IgD-negative memory B cell (primary cell): ENCODE measurements at regions not wholly inside any gene's neighbourhood (a gene's known extent, or its start where the extent isn't known, plus 50 kb on each side); places are given as distances from the start of the nearest gene placed in this dataset.
"Not testable (repeated sequence)": the region's sequence is repeated elsewhere in the genome, so short reads cannot be mapped to it uniquely, and the experiment has no call there.

ENCODE experiments used
- H3K27ac Mint-ChIP-seq, 3 donors: one replicate each; pipeline ENCODE4 v1.8.0; 2020 to 2022; ENCODE audit warnings: mild to moderate bottlenecking in 3 of 3, mixed read lengths in 3 of 3, moderate library complexity in 1 of 3
- H3K27me3 Mint-ChIP-seq: one replicate; pipeline ENCODE4 v1.8.0; 2021; ENCODE audit warnings: mixed read lengths
- H3K36me3 Mint-ChIP-seq: one replicate; pipeline ENCODE4 v1.8.0; 2020; ENCODE audit warnings: mild to moderate bottlenecking, mixed read lengths
- H3K4me1 Mint-ChIP-seq, 3 donors: one replicate each; pipeline ENCODE4 v1.8.0; 2020 to 2022; ENCODE audit warnings: mixed read lengths in 3 of 3, mild to moderate bottlenecking in 1 of 3
- H3K4me3 Mint-ChIP-seq, 4 donors: one replicate each; pipeline ENCODE4 v1.8.0; 2020 to 2022; ENCODE audit warnings: mild to moderate bottlenecking in 4 of 4, mixed read lengths in 4 of 4, moderate library complexity in 3 of 4
- H3K9me3 Mint-ChIP-seq, 3 donors: one replicate each; pipeline ENCODE4 v1.8.0; 2020 to 2021; ENCODE audit warnings: mixed read lengths in 3 of 3, mild to moderate bottlenecking in 1 of 3

DNA sequence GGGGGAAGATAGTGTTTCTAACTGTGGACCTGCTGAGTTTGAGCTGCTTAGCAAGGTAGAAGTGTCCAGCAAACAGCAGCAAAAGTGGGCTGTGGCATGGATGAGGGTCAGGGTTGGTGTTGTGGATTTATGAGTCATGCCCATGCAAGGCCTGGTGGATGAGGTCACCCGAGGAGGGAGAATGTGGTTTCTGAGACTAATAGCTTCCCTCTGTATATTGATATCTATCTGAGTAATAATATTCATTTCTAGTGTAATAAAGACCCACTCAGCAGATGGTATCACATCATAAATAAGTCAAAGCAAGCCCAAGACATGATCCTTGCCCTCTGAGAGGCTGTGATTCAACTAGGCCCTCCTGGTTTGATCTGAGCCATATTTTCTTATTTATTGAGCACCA, 597.8 kb upstream of the CLINT1 start:
- Mint-ChIP-seq H3K27me3 (no peaks in the 10 kb centered on the region), H3K36me3 (peaks cover 10% of the 10 kb centered on the region), H3K9me3 (no peaks in the 10 kb centered on the region), H3K4me3 (no peak overlapping the region), H3K4me1 (peaks cover 0 to 1% (median 0%) of the 10 kb centered on the region in 3 donors), H3K27ac (no peak overlapping the region)

DNA sequence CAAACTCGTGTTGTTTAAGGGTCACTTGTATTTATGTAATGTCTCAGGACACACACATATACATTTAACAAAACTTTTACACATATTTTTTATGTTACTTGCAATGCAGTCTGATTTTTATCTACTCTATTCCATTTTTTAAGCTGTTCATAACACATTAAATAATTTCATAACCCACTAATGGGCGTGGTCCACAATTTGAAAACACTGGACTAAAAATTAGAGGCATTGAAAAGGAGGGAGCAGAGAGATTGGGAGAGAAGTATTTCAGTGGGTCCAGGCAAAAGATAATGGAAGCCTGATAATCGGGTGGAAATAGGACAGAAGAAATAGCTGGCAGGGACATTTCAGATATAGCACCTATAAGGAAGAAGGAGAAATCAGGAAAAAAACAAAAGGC, 597.3 kb upstream of the CLINT1 start:
- no peaks in the 10 kb centered on the region for H3K27me3 Mint-ChIP-seq

DNA sequence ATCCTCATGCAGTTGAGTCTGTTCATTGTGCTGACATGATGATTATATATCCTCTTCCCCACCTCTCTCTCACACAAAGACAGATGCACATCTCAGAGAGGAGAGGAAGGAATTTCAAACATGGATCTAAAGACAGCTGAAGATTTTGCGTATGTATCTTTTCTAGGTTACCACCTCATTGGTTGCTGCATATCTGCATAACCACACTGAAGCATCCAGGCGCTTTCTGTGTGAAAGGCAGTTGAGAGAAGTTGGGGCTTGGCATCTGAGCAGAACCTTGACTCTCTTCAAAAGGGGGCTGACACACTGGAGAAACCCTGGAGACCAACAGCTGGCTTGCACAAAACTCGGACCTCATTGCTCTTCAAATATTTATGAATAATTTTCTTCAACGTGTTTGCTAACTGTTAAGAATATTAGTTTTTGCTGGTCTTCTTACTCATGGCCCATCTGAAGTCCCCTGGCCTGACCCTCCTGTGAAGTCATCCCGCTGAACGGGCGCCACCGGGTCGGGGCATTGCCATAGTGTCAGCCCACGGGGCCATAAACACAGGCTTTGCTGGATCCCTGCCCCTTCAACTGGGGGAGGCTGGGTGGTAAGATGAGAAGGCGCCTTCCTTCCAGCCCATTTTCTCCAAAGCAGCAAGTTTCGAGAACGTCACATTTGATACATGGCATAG, 593.2 kb upstream of the CLINT1 start:
- H3K4me3 Mint-ChIP-seq = no peak overlapping the region
- H3K36me3 Mint-ChIP-seq = peaks cover 7% of the 10 kb centered on the region
- peaks cover 0 to 1% (median 0%) of the 10 kb centered on the region in 3 donors for H3K4me1 Mint-ChIP-seq
- no peaks in the 10 kb centered on the region for H3K9me3 Mint-ChIP-seq
- no peak overlapping the region for H3K27ac Mint-ChIP-seq
- H3K27me3 Mint-ChIP-seq = no peaks in the 10 kb centered on the region

More for the DNA sequence above, 597.3 kb upstream of the CLINT1 start:
- Mint-ChIP-seq H3K27ac (no peak overlapping the region), H3K36me3 (peaks cover 10% of the 10 kb centered on the region), H3K9me3 (no peaks in the 10 kb centered on the region), H3K4me1 (peaks cover 0 to 1% (median 0%) of the 10 kb centered on the region in 3 donors), H3K4me3 (peak overlapping the region in 1 of 4 donors; percentile 47)

DNA sequence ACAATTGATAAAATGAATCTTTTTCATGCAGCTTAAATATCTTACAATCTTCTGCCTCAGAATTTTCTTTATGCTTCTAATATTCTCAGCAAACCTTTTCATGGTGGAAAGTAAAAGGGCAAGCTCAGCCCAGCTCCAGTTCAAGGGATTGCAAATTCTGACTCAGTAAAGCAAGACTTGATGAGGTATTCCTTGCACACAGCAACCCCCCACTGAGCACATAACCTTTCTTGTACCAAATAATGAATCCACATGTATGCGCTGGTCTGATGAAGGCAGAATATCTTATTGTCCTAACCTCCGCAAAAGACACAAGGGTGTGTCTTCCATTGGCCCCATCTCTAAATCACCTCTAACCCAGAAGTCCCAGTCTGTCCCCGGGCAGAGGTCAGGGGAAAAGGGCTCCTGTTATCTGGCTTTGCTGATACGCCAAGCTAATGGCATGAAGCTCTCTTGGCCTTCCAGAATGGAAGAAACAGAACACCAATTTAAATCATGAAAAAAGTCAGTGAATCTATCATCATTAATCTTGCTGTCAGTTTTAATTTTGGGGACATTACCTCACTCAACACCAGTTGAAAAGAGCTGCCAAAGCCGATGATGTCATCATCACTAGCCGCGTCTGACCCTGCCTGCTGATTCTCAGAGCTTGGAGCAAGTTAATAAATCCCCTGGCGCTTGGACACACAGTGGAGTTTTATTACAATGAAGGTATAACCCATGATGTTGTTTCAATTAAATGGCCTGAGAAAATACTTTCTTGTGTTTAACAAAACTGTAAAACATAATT, 592.5 kb upstream of the CLINT1 start:
- Mint-ChIP-seq H3K4me3 (no peak overlapping the region), H3K9me3 (no peaks in the 10 kb centered on the region), H3K36me3 (peaks cover 7% of the 10 kb centered on the region), H3K27me3 (no peaks in the 10 kb centered on the region), H3K4me1 (peaks cover 0 to 1% (median 0%) of the 10 kb centered on the region in 3 donors), H3K27ac (no peak overlapping the region)

DNA sequence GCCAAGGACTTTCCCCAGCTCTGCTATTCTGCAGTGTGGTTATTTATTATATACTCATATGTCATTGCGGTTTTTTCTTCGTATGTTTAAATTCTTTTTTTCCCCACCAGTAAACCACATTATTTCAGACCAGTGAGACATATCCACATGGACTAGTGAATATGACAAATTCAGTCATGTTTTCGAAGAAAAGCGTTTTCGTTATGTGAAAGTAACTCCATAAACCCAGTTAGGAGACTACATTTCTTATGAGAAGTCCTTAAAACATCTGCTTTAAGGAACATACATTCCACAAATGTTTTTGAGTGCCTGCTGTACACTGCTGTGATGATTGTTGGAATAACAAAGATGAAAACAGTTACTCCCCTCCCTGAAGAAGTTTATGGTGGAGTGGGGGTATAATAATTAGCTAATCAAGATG, 591.8 kb upstream of the CLINT1 start:
- Mint-ChIP-seq H3K36me3 (peaks cover under 1% of the 10 kb centered on the region), H3K4me1 (peaks cover 0 to 1% (median 0%) of the 10 kb centered on the region in 3 donors), H3K27me3 (no peaks in the 10 kb centered on the region), H3K9me3 (peaks cover 2 to 6% (median 2%) of the 10 kb centered on the region in 3 donors), H3K4me3 (no peak overlapping the region), H3K27ac (no peak overlapping the region)

DNA sequence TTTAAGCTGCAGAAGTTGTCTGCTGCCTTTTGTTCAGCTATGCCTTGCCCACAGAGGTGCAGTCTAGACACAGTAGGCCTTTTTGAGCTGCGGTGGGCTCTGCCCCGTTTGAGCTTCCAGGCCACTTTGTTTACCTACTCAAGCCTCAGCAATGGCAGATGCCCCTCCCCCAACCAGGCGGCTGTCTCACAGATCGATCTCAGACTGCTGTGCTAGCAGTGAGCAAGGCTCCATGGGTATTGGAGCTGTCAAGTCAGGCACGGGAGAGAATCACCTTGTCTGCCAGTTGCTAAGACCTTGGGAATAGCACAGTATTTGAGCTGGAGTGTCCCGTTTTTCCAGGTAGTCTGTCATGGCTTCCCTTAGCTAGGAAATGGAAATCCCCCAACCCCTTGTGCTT, 587.8 kb upstream of the CLINT1 start:
- H3K36me3 Mint-ChIP-seq, H3K27ac Mint-ChIP-seq, H3K4me1 Mint-ChIP-seq, H3K27me3 Mint-ChIP-seq, H3K4me3 Mint-ChIP-seq: not testable (repeated sequence)
- peaks cover 7 to 14% (median 10%) of the 10 kb centered on the region in 3 donors for H3K9me3 Mint-ChIP-seq

DNA sequence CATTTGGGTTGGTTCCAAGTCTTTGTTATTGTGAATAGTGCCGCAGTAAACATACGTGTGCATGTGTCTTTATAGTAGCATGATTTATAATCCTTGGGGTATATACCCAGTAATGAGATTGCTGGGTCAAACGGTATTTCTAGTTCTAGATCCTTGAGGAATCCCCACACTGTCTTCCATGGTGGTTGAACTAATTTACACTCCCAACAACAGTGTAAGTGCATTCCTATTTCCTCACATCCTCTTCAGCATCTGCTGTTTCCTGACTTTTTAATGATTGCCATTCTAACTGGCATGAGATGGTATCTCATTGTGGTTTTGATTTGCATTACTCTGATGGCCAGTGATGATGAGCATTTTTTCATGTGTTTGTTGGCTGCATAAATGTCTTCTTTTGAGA, 580.3 kb upstream of the CLINT1 start:
- H3K4me3 Mint-ChIP-seq, H3K9me3 Mint-ChIP-seq, H3K27ac Mint-ChIP-seq, H3K36me3 Mint-ChIP-seq, H3K27me3 Mint-ChIP-seq: not testable (repeated sequence)
- peaks cover 24 to 32% (median 29%) of the 10 kb centered on the region in 3 donors for H3K4me1 Mint-ChIP-seq

DNA sequence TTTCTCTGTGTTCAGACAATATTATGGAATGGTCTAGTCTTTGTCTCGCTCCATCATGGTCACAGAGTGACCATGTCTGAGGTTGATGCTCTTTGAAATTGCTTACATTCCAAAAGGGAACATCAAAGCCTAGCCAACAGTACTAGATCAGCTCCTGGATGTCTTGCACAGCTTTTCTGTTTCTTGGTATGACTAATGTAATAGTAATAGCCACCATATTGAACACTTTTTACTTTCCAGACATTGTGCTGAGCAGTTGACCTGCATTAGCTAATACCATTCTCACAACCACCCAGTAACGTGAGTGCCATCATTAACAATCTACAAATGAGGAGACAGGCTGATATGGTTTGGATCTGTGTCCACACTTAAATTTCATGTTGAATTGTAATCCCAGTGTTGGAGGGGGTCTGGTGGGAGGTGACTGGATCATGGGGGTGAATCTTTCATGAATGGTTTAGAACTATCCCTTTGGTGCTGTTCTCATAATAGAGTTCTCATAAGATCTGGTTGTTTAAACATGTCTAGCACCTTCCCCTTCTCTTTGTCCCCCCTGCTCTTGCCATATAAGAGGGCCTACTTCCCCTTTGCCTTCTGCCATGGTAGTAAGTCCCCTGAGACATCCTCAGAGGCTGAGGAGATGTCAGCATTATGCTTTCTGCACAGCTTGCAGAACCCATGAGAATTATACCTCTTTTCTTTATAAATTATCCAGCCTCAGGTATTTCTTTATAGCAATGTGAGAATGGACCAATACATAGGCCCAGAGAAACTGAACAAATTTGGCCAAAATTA, 577.5 kb upstream of the CLINT1 start:
- Mint-ChIP-seq H3K4me3 (peak overlapping the region in 1 of 4 donors; percentile 83), H3K27ac (peak overlapping the region in 1 of 3 donors; percentile 41), H3K27me3 (no peaks in the 10 kb centered on the region), H3K4me1 (peaks cover 36 to 42% (median 37%) of the 10 kb centered on the region in 3 donors), H3K36me3 (peaks cover 2% of the 10 kb centered on the region), H3K9me3 (peaks cover 0 to 2% (median 1%) of the 10 kb centered on the region in 3 donors)

DNA sequence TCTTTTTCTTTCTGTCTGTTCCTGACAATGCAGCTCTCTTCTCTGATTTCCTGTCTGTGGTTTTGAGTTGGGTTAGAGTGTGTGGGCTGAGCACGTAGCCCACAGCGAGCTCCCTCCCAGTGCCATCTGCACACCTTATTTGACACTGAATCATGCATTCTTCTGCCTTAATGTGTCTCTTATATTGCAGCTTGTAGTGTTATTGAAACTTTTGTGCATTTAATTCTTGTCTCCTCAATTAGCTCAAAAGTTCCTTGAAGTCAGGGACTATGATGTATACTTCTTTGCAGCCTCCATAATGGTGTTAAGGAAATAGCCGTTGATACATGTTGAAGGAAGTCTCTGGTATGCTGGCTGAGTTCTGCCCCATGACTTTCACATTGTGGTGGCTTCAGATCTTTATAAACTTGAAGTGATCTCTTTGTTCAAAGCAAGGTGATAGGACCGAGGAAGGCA, 576.2 kb upstream of the CLINT1 start:
- Mint-ChIP-seq H3K27me3 (no peaks in the 10 kb centered on the region), H3K36me3 (peaks cover 2% of the 10 kb centered on the region), H3K9me3 (peaks cover 0 to 2% (median 1%) of the 10 kb centered on the region in 3 donors), H3K27ac (peak overlapping the region in 1 of 3 donors; percentile 1), H3K4me1 (peaks cover 39 to 47% (median 40%) of the 10 kb centered on the region in 3 donors), H3K4me3 (peak overlapping the region in 3 of 4 donors; percentile 39 to 85 (median 68))

DNA sequence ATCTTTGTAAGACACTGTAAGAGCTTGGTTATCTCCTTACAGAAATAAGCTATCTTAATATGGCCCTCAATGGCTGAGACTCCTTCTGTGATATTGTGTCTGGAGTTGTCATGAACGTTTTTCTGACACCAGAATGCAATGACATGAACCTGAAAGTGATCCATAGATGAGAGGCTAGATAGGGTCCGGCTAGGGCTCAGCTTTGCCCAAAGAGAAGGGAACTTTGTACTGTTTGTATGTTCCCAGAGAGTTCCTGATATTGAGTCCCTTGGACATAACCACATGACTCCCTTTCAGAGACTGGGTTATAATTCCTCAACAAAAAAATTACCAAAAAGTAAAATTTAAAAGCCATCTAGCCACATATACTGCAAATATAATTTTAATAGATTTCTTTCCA, 575.8 kb upstream of the CLINT1 start:
- Mint-ChIP-seq H3K9me3 (peaks cover 1 to 3% (median 2%) of the 10 kb centered on the region in 3 donors), H3K27ac (peak overlapping the region in 1 of 3 donors; percentile 1), H3K36me3 (peaks cover 2% of the 10 kb centered on the region), H3K27me3 (no peaks in the 10 kb centered on the region), H3K4me1 (peaks cover 39 to 47% (median 42%) of the 10 kb centered on the region in 3 donors), H3K4me3 (peak overlapping the region in 2 of 4 donors; percentile 68 to 85)

DNA sequence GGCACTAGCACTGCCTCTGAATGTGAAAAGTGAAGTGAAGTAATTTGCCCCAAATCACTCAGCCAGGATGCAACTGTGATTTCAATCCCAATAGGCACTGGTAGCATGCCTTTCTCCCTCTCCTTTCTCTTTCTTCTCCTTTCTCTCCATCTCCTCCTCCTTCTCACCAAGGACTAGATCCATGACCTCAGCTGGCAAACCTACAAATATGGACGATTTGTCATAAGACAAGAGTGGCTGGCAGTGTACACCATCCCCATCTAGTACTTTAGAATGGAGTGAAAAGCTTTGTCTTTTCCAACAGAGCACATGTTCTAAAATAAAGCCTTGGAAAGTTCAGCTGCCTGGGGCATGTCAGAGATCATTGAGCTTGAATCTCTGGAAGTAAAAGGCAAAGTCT, 574.7 kb upstream of the CLINT1 start:
- Mint-ChIP-seq H3K27ac (no peak overlapping the region), H3K36me3 (peaks cover under 1% of the 10 kb centered on the region), H3K4me1 (peaks cover 39 to 47% (median 42%) of the 10 kb centered on the region in 3 donors), H3K27me3 (no peaks in the 10 kb centered on the region), H3K4me3 (no peak overlapping the region), H3K9me3 (peaks cover 0 to 6% (median 1%) of the 10 kb centered on the region in 3 donors)

DNA sequence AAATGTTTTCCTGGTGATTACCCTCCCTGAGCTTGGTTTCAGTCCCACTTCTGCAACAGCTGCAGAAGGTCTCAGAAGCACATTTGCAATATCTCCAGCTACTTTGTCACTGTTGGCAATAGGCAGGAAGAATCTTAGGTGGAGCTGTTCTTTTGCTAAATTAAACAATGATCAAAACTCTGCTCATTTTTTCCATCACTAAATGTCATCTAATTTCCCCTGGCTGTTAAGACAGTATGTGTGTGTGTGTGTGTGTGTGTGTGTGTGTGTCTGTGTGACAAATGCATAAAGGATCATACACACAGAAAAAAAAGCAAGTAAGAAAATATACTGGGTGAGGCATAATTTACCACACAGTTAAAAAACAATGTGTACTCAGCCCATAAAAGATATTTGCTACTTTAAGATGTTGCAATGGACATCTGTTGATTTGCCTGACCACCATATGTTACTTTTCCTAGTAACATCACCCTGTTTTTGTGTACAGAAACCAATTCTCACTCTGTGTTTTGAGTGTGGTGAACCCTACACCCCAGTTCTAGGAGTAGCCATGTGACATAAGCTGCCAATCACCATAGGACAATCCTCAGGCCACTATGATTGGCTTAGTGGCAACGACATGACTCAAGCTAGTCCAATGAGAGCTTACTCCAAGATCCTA, 572.6 kb upstream of the CLINT1 start:
- Mint-ChIP-seq H3K9me3 (peaks cover 1 to 6% (median 2%) of the 10 kb centered on the region in 3 donors), H3K4me3 (no peak overlapping the region), H3K27ac (no peak overlapping the region), H3K4me1 (peaks cover 31 to 36% (median 32%) of the 10 kb centered on the region in 3 donors), H3K36me3 (peaks cover 4% of the 10 kb centered on the region), H3K27me3 (no peaks in the 10 kb centered on the region)

DNA sequence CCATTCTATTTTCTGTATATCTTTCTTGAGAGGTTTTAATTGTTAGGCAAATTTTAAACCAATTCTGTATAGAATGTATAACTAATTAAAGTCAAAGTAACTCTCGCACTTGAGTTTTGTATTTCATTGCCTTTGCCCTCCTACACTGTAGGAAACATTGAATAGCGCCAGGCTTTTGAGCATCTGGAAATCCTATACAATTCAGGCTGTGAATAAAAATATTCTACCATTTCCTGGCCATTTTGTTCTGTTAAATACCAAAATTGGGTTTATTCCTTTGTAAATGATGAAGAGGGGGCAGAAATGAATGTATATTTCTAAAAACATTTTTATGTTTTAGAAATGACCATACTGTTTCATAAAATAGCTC, 571.8 kb upstream of the CLINT1 start:
- Mint-ChIP-seq H3K27me3 (no peaks in the 10 kb centered on the region), H3K27ac (no peak overlapping the region), H3K36me3 (peaks cover 4% of the 10 kb centered on the region), H3K9me3 (peaks cover 1 to 6% (median 2%) of the 10 kb centered on the region in 3 donors), H3K4me3 (no peak overlapping the region), H3K4me1 (peaks cover 24 to 29% (median 25%) of the 10 kb centered on the region in 3 donors)

DNA sequence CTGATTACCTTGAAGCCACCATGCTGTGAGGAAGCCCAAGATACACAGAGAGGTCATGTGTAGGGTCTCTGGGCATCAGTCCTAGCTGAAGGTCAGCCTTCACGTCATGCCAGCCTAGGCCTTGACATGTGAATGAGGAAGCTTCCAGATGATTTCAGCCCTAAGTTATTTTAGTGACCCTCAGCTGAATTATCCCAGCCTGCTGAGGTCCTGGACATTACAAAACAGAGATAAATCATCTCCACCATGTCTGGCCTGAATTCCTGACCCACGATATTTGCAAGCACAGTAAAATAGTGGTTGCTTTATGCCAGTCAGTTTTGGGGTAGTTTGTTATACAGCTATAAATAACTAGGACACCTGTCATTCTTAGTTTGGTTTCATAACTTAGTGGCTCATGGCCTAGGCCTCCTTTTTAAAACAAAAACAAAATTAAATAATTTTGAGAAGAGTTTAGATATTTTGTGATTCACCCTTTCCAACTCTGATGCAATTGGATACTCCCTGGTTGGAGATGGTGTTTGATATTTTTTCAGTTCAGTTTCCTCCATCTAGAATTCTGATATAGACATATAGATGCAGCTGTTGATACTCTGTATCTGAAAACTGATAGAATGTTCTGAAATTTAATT, 571.3 kb upstream of the CLINT1 start:
- Mint-ChIP-seq H3K27ac (peak overlapping the region in 1 of 3 donors; percentile 31), H3K4me3 (peak overlapping the region in 1 of 4 donors; percentile 9), H3K36me3 (peaks cover 4% of the 10 kb centered on the region), H3K9me3 (peaks cover 1 to 6% (median 2%) of the 10 kb centered on the region in 3 donors), H3K27me3 (no peaks in the 10 kb centered on the region), H3K4me1 (peaks cover 20 to 24% (median 20%) of the 10 kb centered on the region in 3 donors)
